Progenitor cell of endocrine pancreas (in vitro differentiated cells): ENCODE measurements at regions not wholly inside any gene's neighbourhood (a gene's known extent, or its start where the extent isn't known, plus 50 kb on each side); places are given as distances from the start of the nearest gene placed in this dataset.

Source experiments
- DNase-seq: peaks from one replicate; pipeline ENCODE4 v3.0.0; 2021; ENCODE audit warnings: low spot score; ENCODE audit not compliant: unreplicated experiment
- H3K27ac Mint-ChIP-seq: 2 replicates; pipeline ENCODE4 v1.8.0; 2021; ENCODE audit warnings: mild to moderate bottlenecking, moderate library complexity, mixed read lengths
- H3K27me3 Mint-ChIP-seq: 2 replicates; pipeline ENCODE4 v1.8.0; 2021; ENCODE audit warnings: mixed read lengths
- H3K36me3 Mint-ChIP-seq: 2 replicates; pipeline ENCODE4 v1.8.0; 2022; ENCODE audit warnings: mixed read lengths; ENCODE audit not compliant: insufficient read depth
- H3K4me1 Mint-ChIP-seq: 2 replicates; pipeline ENCODE4 v1.8.0; 2021; ENCODE audit warnings: low read depth, mixed read lengths
- H3K4me3 Mint-ChIP-seq: 2 replicates; pipeline ENCODE4 v1.8.0; 2021; ENCODE audit warnings: low read depth, mild to moderate bottlenecking, moderate library complexity, mixed read lengths
- H3K9me3 Mint-ChIP-seq: 2 replicates; pipeline ENCODE4 v1.8.0; 2021; ENCODE audit warnings: low read depth, mixed read lengths
- TF ChIP-seq, protein P1 (sequence below): fragments of 200-600 bp; sonication (generic); IDR thresholded peaks from one replicate; pipeline ENCODE4 v1.5.0; 2021; ENCODE audit warnings: antibody characterized with exemption, mild to moderate bottlenecking; ENCODE audit not compliant: unreplicated experiment

DNA sequence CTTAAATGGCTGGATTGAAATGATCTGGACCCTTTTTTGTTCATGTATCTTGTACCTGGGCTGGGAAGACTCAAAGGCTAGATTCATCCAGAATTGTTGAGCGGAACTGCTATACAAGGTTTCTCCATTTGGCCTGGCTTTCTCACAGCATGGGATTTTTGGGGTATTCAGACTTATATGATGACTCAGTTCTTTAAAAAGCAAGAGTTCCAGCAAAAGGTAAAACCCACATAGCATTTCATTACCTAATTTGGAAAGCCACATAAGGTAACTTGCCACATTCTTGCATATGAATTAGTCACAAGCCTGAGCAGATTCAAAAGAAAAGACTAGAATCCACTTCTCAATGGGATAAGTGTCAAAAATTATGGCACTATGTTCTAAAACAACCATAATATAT, 137.4 kb downstream of the HGF start:
- Mint-ChIP-seq H3K36me3 (no peaks in the 10 kb centered on the region), H3K27ac (no peak overlapping the region), H3K27me3 (no peaks in the 10 kb centered on the region), H3K4me1 (no peaks in the 10 kb centered on the region), H3K9me3 (peaks cover 3% of the 10 kb centered on the region), H3K4me3 (no peak overlapping the region)
- DNase-seq, result no peak
- TF ChIP-seq, protein P1, sequence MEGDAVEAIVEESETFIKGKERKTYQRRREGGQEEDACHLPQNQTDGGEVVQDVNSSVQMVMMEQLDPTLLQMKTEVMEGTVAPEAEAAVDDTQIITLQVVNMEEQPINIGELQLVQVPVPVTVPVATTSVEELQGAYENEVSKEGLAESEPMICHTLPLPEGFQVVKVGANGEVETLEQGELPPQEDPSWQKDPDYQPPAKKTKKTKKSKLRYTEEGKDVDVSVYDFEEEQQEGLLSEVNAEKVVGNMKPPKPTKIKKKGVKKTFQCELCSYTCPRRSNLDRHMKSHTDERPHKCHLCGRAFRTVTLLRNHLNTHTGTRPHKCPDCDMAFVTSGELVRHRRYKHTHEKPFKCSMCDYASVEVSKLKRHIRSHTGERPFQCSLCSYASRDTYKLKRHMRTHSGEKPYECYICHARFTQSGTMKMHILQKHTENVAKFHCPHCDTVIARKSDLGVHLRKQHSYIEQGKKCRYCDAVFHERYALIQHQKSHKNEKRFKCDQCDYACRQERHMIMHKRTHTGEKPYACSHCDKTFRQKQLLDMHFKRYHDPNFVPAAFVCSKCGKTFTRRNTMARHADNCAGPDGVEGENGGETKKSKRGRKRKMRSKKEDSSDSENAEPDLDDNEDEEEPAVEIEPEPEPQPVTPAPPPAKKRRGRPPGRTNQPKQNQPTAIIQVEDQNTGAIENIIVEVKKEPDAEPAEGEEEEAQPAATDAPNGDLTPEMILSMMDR, result no peak

DNA sequence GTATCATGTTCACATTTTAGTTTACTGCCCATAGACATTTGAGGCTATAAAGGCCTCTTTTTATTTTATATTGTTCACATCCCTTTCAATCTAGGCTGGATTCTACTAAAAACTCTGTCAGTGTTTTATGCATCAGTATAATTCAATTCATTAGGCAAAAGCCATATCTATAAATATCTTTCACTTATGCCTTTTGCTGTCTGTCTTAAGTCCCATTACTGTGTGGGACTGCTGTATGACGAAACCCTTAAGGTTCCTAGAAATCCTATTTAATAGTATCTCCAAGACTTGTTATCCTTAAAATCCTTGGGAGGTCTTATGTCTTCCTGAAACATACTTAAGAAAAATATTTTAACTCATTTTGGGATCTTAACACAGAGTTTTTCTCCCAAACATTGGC, 139.2 kb downstream of the HGF start:
- Mint-ChIP-seq H3K9me3 (peaks cover 3% of the 10 kb centered on the region), H3K27ac (no peak overlapping the region), H3K4me3 (no peak overlapping the region), H3K36me3 (no peaks in the 10 kb centered on the region), H3K4me1 (no peaks in the 10 kb centered on the region), H3K27me3 (no peaks in the 10 kb centered on the region)
- TF ChIP-seq, protein P1, result no peak
- DNase-seq, result no peak

DNA sequence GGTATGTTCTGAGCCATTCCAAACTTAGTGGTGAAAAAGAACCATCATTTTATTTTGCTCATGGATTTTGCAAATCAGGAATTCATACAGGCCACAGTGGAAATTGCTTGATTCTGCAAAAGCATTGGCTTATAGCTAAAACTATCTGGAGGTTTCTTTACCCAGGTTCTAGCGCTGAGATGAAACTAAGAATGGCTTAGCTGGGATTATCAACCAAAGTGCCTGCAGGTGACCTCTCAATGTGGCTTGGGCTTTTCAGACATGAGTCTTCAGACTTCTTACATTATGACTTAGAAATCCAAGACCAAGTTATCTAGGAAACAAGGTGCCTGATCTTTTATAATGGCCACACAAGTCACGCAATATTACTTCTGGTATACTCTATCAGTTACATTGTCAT, 140.1 kb downstream of the HGF start:
- Mint-ChIP-seq H3K27me3 (no peaks in the 10 kb centered on the region), H3K9me3 (peaks cover 3% of the 10 kb centered on the region), H3K27ac (no peak overlapping the region), H3K4me1 (peaks cover 3% of the 10 kb centered on the region), H3K4me3 (no peak overlapping the region), H3K36me3 (no peaks in the 10 kb centered on the region)
- no peak for DNase-seq
- TF ChIP-seq, protein P1, result no peak

DNA sequence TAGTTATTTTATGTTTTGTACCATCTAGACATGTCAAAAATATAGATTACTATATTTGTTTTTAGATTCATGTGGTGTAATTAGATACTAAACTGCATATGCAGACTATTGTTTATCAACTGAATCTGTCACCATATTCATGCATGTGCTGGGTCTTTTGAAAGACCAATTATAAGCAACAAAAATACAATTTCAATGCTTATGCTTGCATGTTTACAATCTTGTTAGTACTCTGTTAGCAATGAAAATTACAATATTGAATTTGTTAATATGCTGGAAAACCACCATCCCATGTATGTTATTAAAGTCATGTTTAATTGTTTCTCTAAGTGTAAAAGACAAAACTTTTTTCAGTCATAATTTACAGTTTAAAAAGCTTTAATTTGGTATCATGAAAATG, 140.9 kb downstream of the HGF start:
- TF ChIP-seq, protein P1, result no peak
- Mint-ChIP-seq H3K27ac (no peak overlapping the region), H3K27me3 (no peaks in the 10 kb centered on the region), H3K4me1 (peaks cover 5% of the 10 kb centered on the region), H3K4me3 (no peak overlapping the region), H3K36me3 (no peaks in the 10 kb centered on the region), H3K9me3 (peaks cover 3% of the 10 kb centered on the region)
- no peak for DNase-seq

DNA sequence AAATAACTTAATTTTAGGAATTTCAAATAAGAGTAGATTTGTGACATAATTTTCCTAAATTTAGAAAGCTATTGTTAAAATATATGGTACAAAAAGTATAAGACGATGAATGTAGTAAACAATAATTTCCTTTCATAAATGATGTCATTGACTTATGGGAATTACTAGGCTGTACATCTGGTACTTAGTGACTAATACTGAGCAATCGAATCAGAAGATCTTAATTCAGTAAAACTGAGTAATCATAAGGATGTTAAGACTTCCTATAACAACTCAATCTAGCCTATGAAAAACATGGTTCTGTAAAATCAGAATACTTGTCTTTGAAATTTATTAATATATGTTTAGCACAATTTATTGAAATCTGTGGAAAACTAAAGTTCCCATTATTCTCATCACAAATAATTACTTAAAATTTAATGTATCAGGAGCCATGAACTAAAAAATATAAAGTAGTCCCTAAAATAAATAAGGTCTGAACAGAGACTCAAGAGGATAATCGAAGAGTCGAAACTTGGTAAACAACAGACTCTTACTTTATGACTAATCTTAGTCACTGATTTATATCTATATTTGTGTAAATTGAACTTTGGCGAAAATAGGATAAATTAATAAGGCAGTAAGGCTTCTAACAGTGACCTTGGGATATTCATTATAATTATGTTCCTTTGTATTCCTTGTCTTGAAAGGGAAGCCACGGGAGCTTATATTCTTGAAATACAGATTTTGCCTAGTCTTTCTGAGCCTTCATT, 142.1 kb downstream of the HGF start:
- H3K9me3 Mint-ChIP-seq, result peaks cover 3% of the 10 kb centered on the region
- H3K36me3 Mint-ChIP-seq, result no peaks in the 10 kb centered on the region
- TF ChIP-seq, protein P1, result no peak
- DNase-seq, result no peak
- no peaks in the 10 kb centered on the region for H3K27me3 Mint-ChIP-seq
- no peak overlapping the region for H3K4me3 Mint-ChIP-seq
- H3K27ac Mint-ChIP-seq, result no peak overlapping the region
- H3K4me1 Mint-ChIP-seq, result peaks cover 5% of the 10 kb centered on the region
